ENCODE measurements at regions not wholly inside any gene's neighbourhood (a gene's known extent, or its start where the extent isn't known, plus 50 kb on each side); places are given as distances from the start of the nearest gene placed in this dataset.

GRCh38 chr15:77742127-77742526 is 109.4 kb upstream of the LINGO1 start:
- TF ChIP-seq POLR2A (IDR thresholded peaks at IDR 0.05; ENCODE audit: low read length) (no peak), GATA1 (IDR thresholded peaks at IDR 0.05; ENCODE audit: low read depth, low read length) (no peak)
